ENCODE measurements at regions not wholly inside any gene's neighbourhood (a gene's known extent, or its start where the extent isn't known, plus 50 kb on each side); places are given as distances from the start of the nearest gene placed in this dataset.

DNA sequence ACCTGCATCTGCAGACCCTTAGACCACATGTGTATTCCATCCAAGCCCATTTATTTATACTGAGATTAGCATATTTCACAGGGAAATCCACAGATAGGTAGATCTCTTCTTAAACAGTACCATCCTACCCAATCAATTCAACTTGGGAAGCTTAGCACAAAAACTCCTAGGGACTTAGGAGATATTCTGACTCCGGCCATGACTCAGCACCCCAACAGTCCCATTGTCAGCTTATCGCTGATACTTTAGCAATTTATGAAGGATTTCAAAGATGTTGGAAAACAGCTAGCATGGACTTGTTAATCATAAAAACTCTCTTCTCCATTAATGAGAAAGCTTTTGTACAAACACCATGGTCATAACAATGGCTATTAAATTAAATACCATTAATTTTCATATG, 236.2 kb upstream of the PREP start:
- Histone ChIP-seq H3K9me3 (ENCODE audit: low read length) (no peaks in the 10 kb centered on the region), H3K27me3 (ENCODE audit: insufficient read depth, low read length) (no peaks in the 10 kb centered on the region), H3K36me3 (ENCODE audit: insufficient read depth, low read length) (no peaks in the 10 kb centered on the region), H2AFZ (ENCODE audit: low read depth, low read length) (no peak overlapping the region), H3K4me1 (ENCODE audit: insufficient read depth, low read length) (no peaks in the 10 kb centered on the region), H3K4me3 (ENCODE audit: low read length) (no peak overlapping the region)

DNA sequence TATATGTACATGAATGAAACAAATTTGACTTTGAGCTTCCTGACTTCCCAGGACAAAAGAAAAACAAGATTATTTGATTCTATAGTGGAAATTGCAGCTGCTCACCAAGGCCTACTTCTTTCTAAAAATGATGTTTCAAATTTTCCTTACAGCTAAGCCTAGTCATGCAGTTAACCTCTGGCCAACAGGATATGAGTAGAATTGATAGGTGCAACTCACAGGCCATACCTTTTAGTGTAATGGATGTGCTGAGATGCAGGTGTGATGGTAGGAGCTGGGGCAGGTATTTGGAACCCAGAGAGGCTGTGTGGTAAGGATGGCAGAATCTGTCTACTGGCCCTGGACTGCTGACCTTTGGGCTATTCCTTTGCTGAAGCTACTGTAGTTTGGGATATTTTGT, 230.9 kb upstream of the PREP start:
- Histone ChIP-seq H3K27me3 (ENCODE audit: insufficient read depth, low read length) (no peaks in the 10 kb centered on the region), H3K4me3 (ENCODE audit: low read length) (no peak overlapping the region), H3K9me3 (ENCODE audit: low read length) (no peaks in the 10 kb centered on the region), H3K36me3 (ENCODE audit: insufficient read depth, low read length) (no peaks in the 10 kb centered on the region), H3K4me1 (ENCODE audit: insufficient read depth, low read length) (no peaks in the 10 kb centered on the region), H2AFZ (ENCODE audit: low read depth, low read length) (no peak overlapping the region)

DNA sequence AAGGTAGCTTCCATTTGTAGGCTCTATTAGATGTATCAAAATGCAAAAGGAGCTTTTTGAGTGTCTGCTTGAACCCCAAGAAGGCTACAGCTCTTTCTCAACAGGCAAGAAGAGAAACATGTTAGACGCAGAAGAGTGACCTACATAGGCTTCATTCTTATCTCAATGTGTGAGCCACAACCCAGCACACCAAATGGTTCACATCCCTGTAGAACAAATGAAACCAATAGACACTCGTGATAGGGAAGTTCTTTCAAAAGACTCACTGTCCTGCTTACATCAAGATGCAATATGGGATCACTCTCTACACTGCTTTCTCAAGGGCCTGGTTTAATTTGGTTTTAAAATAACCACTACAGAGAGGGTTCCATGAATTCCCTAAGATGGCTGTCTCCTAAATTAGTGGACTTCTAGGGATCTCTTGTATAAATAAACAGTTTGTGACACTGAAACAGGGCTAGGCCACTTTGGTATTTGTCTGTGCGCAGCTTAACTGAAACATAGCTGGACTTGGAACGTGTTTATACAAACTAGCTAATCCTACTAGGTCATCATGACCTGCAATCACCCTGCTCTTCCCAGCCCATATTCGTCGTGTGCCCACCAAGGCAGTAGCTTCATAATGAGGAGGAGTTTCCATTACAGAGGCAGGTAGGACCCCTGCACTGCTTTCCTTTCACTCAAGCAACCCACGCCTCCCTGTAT, 225.4 kb upstream of the PREP start:
- Histone ChIP-seq H3K27me3 (ENCODE audit: insufficient read depth, low read length) (no peaks in the 10 kb centered on the region), H3K36me3 (ENCODE audit: insufficient read depth, low read length) (no peaks in the 10 kb centered on the region), H2AFZ (ENCODE audit: low read depth, low read length) (no peak overlapping the region), H3K4me3 (ENCODE audit: low read length) (no peak overlapping the region), H3K4me1 (ENCODE audit: insufficient read depth, low read length) (no peaks in the 10 kb centered on the region), H3K9me3 (ENCODE audit: low read length) (no peaks in the 10 kb centered on the region)

DNA sequence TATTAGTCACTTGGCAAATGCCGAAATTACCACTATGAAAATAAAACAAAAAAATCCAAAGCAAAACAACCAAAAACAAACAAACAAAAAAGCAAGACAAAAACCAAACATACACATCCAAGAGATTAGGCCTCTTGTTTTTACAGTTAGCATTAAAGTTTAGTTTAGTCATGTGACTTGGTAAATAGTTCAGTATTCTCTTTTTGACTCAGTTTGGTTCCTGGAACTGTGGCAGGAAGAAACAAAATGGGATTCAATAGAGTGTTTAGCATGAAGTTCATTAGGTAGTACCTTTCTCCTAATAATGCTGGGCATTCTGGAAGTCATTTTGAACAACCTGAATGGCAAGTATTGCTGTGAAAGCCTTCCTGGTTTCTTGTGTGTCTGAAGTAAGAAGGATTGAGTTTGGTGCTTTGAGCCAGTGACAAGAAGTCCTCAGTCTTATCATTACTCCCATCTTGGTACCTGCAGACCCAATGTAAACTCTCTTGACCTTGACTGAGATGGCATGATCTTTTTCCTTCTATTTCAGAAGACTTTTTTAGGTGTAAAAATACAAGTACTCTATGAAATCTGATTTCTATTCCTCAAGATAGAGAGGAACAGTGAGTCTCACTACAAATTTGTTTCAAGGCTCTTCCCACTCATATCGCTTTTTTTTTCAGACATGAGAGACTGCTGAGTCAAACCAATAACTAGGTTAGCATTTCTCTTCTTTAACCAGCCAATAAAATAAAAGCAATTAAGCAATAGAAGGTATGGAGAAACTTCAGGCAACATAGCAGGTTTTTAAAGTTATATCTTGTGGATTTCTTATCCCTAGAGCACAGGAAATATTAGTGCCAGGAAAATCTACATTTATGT, 223.6 kb upstream of the PREP start:
- H3K27me3 ChIP-seq (ENCODE audit: insufficient read depth, low read length) = no peaks in the 10 kb centered on the region
- H3K36me3 ChIP-seq (ENCODE audit: insufficient read depth, low read length) = no peaks in the 10 kb centered on the region
- H2AFZ ChIP-seq (ENCODE audit: low read depth, low read length) = no peak overlapping the region
- no peaks in the 10 kb centered on the region for H3K9me3 ChIP-seq (ENCODE audit: low read length)
- no peak overlapping the region for H3K4me3 ChIP-seq (ENCODE audit: low read length)
- H3K4me1 ChIP-seq (ENCODE audit: insufficient read depth, low read length) = no peaks in the 10 kb centered on the region

DNA sequence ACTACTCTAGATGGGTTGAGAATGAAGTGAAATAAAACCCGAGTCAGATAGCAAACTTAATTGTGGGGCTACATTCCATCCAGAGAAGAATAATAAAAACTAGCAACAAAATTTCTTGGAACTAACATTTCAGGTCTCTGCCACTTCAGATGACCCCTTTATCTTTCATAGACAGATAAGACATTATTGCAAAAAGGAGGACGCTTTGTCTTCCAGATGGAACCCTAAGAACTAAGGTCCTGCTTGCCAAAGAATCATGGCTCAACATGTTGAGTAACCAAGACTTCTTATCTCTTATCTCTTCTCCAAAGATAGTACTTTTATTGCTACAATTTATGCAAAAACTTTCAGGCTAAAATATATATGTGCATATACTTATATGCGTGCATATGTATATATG, 221.1 kb upstream of the PREP start:
- Histone ChIP-seq H3K4me1 (ENCODE audit: insufficient read depth, low read length) (no peaks in the 10 kb centered on the region), H3K36me3 (ENCODE audit: insufficient read depth, low read length) (no peaks in the 10 kb centered on the region), H3K27me3 (ENCODE audit: insufficient read depth, low read length) (no peaks in the 10 kb centered on the region), H2AFZ (ENCODE audit: low read depth, low read length) (no peak overlapping the region), H3K9me3 (ENCODE audit: low read length) (no peaks in the 10 kb centered on the region), H3K4me3 (ENCODE audit: low read length) (no peak overlapping the region)

- H3K4me1 ChIP-seq (ENCODE audit: insufficient read depth, low read length) = no peaks in the 10 kb centered on the region
- no peak overlapping the region for H3K4me3 ChIP-seq (ENCODE audit: low read length)
- H2AFZ ChIP-seq (ENCODE audit: low read depth, low read length) = no peak overlapping the region
Observed at GRCh38 chr6:105622226-105622625, 219.3 kb upstream of the PREP start.

DNA sequence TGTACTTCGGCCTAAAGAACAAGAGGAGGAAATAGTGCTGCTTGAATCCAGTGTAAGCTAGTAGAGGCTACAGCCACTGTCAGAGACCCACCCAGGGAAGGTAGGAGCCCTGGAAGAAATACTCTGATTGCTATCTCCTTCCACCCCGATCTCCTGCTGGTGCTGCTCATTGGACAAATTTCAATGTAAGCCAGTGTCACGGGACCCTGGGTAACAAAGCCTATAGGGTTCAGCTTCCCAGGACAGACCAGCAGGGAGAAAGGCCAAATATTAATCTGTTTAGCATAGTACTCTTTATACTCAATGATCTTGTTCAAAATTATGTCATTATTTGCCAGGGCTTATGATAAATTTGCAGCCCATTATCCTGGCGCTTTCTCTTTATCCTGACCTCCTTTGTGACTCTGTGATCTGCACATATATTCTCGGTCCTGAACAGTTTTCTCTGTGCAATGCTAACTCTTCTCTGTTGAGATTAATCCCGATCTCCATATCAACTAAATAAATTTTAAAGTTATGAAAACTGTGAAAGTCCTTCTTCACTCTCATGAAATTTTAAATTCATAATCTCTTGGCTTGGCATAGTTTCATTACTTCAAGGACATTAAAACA, 218.8 kb upstream of the PREP start:
- Histone ChIP-seq H3K27me3 (ENCODE audit: insufficient read depth, low read length) (no peaks in the 10 kb centered on the region), H3K4me3 (ENCODE audit: low read length) (no peak overlapping the region), H3K9me3 (ENCODE audit: low read length) (no peaks in the 10 kb centered on the region), H3K4me1 (ENCODE audit: insufficient read depth, low read length) (no peaks in the 10 kb centered on the region), H2AFZ (ENCODE audit: low read depth, low read length) (no peak overlapping the region), H3K36me3 (ENCODE audit: insufficient read depth, low read length) (no peaks in the 10 kb centered on the region)

More at GRCh38 chr6:105622226-105622625, 219.3 kb upstream of the PREP start:
- H3K9me3 ChIP-seq (ENCODE audit: low read length) = no peaks in the 10 kb centered on the region
- no peaks in the 10 kb centered on the region for H3K27me3 ChIP-seq (ENCODE audit: insufficient read depth, low read length)
- no peaks in the 10 kb centered on the region for H3K36me3 ChIP-seq (ENCODE audit: insufficient read depth, low read length)

- H3K9me3 ChIP-seq (ENCODE audit: low read length) = no peaks in the 10 kb centered on the region
- no peaks in the 10 kb centered on the region for H3K4me1 ChIP-seq (ENCODE audit: insufficient read depth, low read length)
- no peak overlapping the region for H2AFZ ChIP-seq (ENCODE audit: low read depth, low read length)
- no peaks in the 10 kb centered on the region for H3K36me3 ChIP-seq (ENCODE audit: insufficient read depth, low read length)
- no peak overlapping the region for H3K4me3 ChIP-seq (ENCODE audit: low read length)
- H3K27me3 ChIP-seq (ENCODE audit: insufficient read depth, low read length) = no peaks in the 10 kb centered on the region
Observed at GRCh38 chr6:105620878-105621277, 218.0 kb upstream of the PREP start.

DNA sequence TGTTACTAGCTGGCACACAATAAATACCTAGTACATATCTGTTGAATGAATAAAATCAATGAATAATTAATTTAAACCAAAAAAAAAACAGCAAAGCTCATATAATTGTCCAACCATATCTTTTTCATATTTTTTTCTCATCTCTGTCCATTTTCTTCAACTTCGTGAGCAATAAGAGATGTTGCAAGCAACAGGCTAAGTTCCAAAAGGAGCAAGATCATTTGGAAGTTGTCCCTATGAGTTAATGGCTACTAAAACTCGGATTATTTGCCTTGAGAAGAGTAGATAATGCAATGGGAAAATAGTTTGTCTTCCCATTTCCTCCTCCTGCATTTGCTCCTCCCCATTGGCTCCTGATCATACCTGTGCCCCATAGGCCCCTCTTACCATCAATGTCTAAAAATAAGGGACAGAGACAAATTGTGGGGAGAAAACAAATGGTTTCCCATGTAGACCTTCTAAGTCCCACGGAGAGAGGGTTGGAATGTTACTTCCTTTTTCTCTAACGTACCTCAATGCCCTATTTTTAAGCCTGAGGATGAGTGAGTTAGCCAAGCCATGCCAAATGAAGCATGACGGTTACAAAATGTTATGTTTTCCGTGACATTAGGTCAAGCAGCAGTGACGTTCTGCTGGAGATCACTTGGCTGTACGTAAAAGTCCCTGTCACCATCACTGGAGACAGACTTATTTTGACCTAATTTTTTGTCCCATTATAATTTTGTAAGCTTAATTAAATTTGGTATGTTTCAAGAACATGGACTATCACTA, 217.3 kb upstream of the PREP start:
- H3K9me3 ChIP-seq (ENCODE audit: low read length) = no peaks in the 10 kb centered on the region
- H3K4me1 ChIP-seq (ENCODE audit: insufficient read depth, low read length) = no peaks in the 10 kb centered on the region
- no peaks in the 10 kb centered on the region for H3K27me3 ChIP-seq (ENCODE audit: insufficient read depth, low read length)
- no peak overlapping the region for H2AFZ ChIP-seq (ENCODE audit: low read depth, low read length)
- no peak overlapping the region for H3K4me3 ChIP-seq (ENCODE audit: low read length)
- H3K36me3 ChIP-seq (ENCODE audit: insufficient read depth, low read length) = no peaks in the 10 kb centered on the region

GRCh38 chr6:105618247-105618646, 215.4 kb upstream of the PREP start:
- H3K36me3 ChIP-seq (ENCODE audit: insufficient read depth, low read length) = no peaks in the 10 kb centered on the region
- no peak overlapping the region for H3K4me3 ChIP-seq (ENCODE audit: low read length)
- no peak overlapping the region for H2AFZ ChIP-seq (ENCODE audit: low read depth, low read length)
- no peaks in the 10 kb centered on the region for H3K27me3 ChIP-seq (ENCODE audit: insufficient read depth, low read length)
- H3K4me1 ChIP-seq (ENCODE audit: insufficient read depth, low read length) = no peaks in the 10 kb centered on the region
- H3K9me3 ChIP-seq (ENCODE audit: low read length) = no peaks in the 10 kb centered on the region

DNA sequence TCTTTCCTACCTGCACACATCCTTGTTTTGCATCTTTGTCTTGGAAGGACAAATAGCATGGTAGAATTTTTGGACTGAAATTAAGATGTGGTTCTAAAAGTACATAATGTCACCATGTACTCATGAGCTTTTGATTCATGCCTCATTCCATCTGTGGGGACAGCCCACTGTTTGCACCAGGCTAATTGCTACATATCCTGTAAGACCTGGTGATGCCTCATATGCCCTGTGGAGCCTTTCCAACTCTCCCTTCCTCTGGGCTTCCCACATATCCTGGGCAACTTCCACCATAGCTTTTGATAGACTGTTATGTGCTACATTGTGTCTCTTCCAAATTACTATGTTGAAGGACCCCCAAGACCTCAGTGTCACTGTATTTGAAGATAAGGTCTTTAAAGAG, 213.6 kb upstream of the PREP start:
- Histone ChIP-seq H3K9me3 (ENCODE audit: low read length) (no peaks in the 10 kb centered on the region), H3K4me1 (ENCODE audit: insufficient read depth, low read length) (no peaks in the 10 kb centered on the region), H3K36me3 (ENCODE audit: insufficient read depth, low read length) (no peaks in the 10 kb centered on the region), H3K4me3 (ENCODE audit: low read length) (no peak overlapping the region), H3K27me3 (ENCODE audit: insufficient read depth, low read length) (no peaks in the 10 kb centered on the region), H2AFZ (ENCODE audit: low read depth, low read length) (no peak overlapping the region)

- Histone ChIP-seq H3K4me1 (ENCODE audit: insufficient read depth, low read length) (peaks cover 6% of the 10 kb centered on the region), H3K27me3 (ENCODE audit: insufficient read depth, low read length) (no peaks in the 10 kb centered on the region), H3K36me3 (ENCODE audit: insufficient read depth, low read length) (no peaks in the 10 kb centered on the region), H2AFZ (ENCODE audit: low read depth, low read length) (no peak overlapping the region), H3K4me3 (ENCODE audit: low read length) (no peak overlapping the region), H3K9me3 (ENCODE audit: low read length) (no peaks in the 10 kb centered on the region)
Observed at GRCh38 chr6:105611606-105612005, 208.7 kb upstream of the PREP start.

All from neuron (in vitro differentiated cells).